ENCODE measurements at regions not wholly inside any gene's neighbourhood (a gene's known extent, or its start where the extent isn't known, plus 50 kb on each side); places are given as distances from the start of the nearest gene placed in this dataset.

- TF ChIP-seq, protein P1, sequence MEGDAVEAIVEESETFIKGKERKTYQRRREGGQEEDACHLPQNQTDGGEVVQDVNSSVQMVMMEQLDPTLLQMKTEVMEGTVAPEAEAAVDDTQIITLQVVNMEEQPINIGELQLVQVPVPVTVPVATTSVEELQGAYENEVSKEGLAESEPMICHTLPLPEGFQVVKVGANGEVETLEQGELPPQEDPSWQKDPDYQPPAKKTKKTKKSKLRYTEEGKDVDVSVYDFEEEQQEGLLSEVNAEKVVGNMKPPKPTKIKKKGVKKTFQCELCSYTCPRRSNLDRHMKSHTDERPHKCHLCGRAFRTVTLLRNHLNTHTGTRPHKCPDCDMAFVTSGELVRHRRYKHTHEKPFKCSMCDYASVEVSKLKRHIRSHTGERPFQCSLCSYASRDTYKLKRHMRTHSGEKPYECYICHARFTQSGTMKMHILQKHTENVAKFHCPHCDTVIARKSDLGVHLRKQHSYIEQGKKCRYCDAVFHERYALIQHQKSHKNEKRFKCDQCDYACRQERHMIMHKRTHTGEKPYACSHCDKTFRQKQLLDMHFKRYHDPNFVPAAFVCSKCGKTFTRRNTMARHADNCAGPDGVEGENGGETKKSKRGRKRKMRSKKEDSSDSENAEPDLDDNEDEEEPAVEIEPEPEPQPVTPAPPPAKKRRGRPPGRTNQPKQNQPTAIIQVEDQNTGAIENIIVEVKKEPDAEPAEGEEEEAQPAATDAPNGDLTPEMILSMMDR (IDR thresholded peaks at IDR 0.05): no peak
- TF ChIP-seq POLR2A (IDR thresholded peaks at IDR 0.05): no peak
These were observed 291.7 kb upstream of the RRP15 start for GRCh38 chr1:217993439-217993838.
